Adrenal gland (tissue), 5 donors: ENCODE measurements at regions not wholly inside any gene's neighbourhood (a gene's known extent, or its start where the extent isn't known, plus 50 kb on each side); places are given as distances from the start of the nearest gene placed in this dataset.

Experiments used
- CTCF ChIP-seq, 6 experiments: fragments of 450-650 bp in 4 of 6; fragments of 200-600 bp in 2 of 6; sonication (generic) in 1 of 6; IDR thresholded peaks; 1 replicate in 5 of 6; 2 replicates in 1 of 6; pipeline versions ENCODE4 v1.5.1 to v1.8.0; 2016 to 2021; ENCODE audit warnings: antibody characterized with exemption in 6 of 6, mild to moderate bottlenecking in 2 of 6, moderate library complexity in 1 of 6
- POLR2A ChIP-seq, 2 donors: fragments of 450-650 bp; IDR thresholded peaks; one replicate each; pipeline ENCODE4 v1.6.1; 2017; ENCODE audit warnings: antibody characterized with exemption in 2 of 2, mild to moderate bottlenecking in 2 of 2, moderate library complexity in 1 of 2
- donor health status: DM: no; HTN: no; CAD: no.

- TF ChIP-seq POLR2A (IDR thresholded peaks at IDR 0.05) (no peak), CTCF (IDR thresholded peaks at IDR 0.05) (no peak)
Observed at GRCh38 chr6:120945905-120946594, 388.2 kb downstream of the TBC1D32 start.
